NCI-H345 treated with DMSO at 0.1 percent for 48 hours (cell line): ENCODE measurements at regions not wholly inside any gene's neighbourhood (a gene's known extent, or its start where the extent isn't known, plus 50 kb on each side); places are given as distances from the start of the nearest gene placed in this dataset.
"Not testable (repeated sequence)": the region's sequence is repeated elsewhere in the genome, so short reads cannot be mapped to it uniquely, and the experiment has no call there.

Experiments used
- DNase-seq: peaks from one replicate; lab custom pipeline; 2025; ENCODE audit not compliant: unreplicated experiment; lab: John Stamatoyannopoulos, UW

- not testable (repeated sequence) for DNase-seq
These were observed 50.4 kb upstream of the B3GAT2 start for GRCh38 chr6:71007298-71007697.

GRCh38 chr6:71011871-71012371 lies 55.1 kb upstream of the B3GAT2 start:
- no peak for DNase-seq

GRCh38 chr6:71012866-71013469 lies 56.1 kb upstream of the B3GAT2 start:
- peak; percentile 80 for DNase-seq

GRCh38 chr6:71015392-71015791 lies 58.5 kb upstream of the B3GAT2 start:
- DNase-seq: no peak

GRCh38 chr6:71028236-71028876 lies 71.5 kb upstream of the B3GAT2 start:
- DNase-seq: no peak

GRCh38 chr6:71028877-71029252 lies 72.0 kb upstream of the B3GAT2 start:
- no peak for DNase-seq

GRCh38 chr6:71029555-71029954 lies 72.7 kb upstream of the B3GAT2 start:
- peak; percentile 28 for DNase-seq

GRCh38 chr6:71031912-71032311 lies 75.1 kb upstream of the B3GAT2 start:
- DNase-seq: no peak

GRCh38 chr6:71033171-71033570 lies 76.3 kb upstream of the B3GAT2 start:
- no peak for DNase-seq

- DNase-seq: no peak
These were observed 77.0 kb upstream of the B3GAT2 start for GRCh38 chr6:71033890-71034289.

- DNase-seq: no peak
These were observed 77.9 kb upstream of the B3GAT2 start for GRCh38 chr6:71034563-71035345.

GRCh38 chr6:71035871-71036270 lies 79.0 kb upstream of the B3GAT2 start:
- no peak for DNase-seq

- DNase-seq: no peak
These were observed 82.0 kb upstream of the B3GAT2 start for GRCh38 chr6:71038711-71039344.

GRCh38 chr6:71040043-71040442 lies 83.2 kb upstream of the B3GAT2 start:
- peak; percentile 2 for DNase-seq

- DNase-seq: no peak
These were observed 84.0 kb upstream of the B3GAT2 start for GRCh38 chr6:71040841-71041240.

- DNase-seq: no peak
These were observed 87.0 kb upstream of the B3GAT2 start for GRCh38 chr6:71043902-71044301.

- DNase-seq: no peak
These were observed 87.9 kb upstream of the B3GAT2 start for GRCh38 chr6:71044753-71045152.

- no peak for DNase-seq
These were observed 88.4 kb upstream of the B3GAT2 start for GRCh38 chr6:71045296-71045695.

- no peak for DNase-seq
These were observed 90.6 kb upstream of the B3GAT2 start for GRCh38 chr6:71047417-71047816.

GRCh38 chr6:71048320-71049164 lies 91.7 kb upstream of the B3GAT2 start:
- no peak for DNase-seq
